Tibial nerve (tissue), 4 donors: ENCODE measurements at regions not wholly inside any gene's neighbourhood (a gene's known extent, or its start where the extent isn't known, plus 50 kb on each side); places are given as distances from the start of the nearest gene placed in this dataset.

Source experiments
- CTCF ChIP-seq, 5 experiments: fragments of 200-600 bp in 3 of 5; fragments of 450-650 bp in 2 of 5; sonication (generic) in 3 of 5; IDR thresholded peaks; one replicate each; pipeline ENCODE4 v1.5.1; 2016 to 2019; ENCODE audit warnings: antibody characterized with exemption in 5 of 5, mild to moderate bottlenecking in 3 of 5, moderate library complexity in 2 of 5
- EP300 ChIP-seq, 2 donors: sonication (generic); formaldehyde crosslinking; IDR thresholded peaks; one replicate each; pipeline ENCODE4 v1.6.1; 2017; ENCODE audit warnings: antibody characterized with exemption in 2 of 2, mild to moderate bottlenecking in 1 of 2
- POLR2A ChIP-seq, 2 donors: fragments of 450-650 bp; IDR thresholded peaks; one replicate each; pipeline ENCODE4 v1.6.1; 2017; ENCODE audit warnings: antibody characterized with exemption in 2 of 2, mild to moderate bottlenecking in 2 of 2, moderate library complexity in 2 of 2

GRCh38 chr3:166743481-166744134 is 636.5 kb downstream of the ZBBX start:
- TF ChIP-seq EP300 (IDR thresholded peaks at IDR 0.05) (no peak), CTCF (IDR thresholded peaks at IDR 0.05) (no peak), POLR2A (IDR thresholded peaks at IDR 0.05) (no peak)
